GM21423 (cell line): ENCODE measurements at regions not wholly inside any gene's neighbourhood (a gene's known extent, or its start where the extent isn't known, plus 50 kb on each side); places are given as distances from the start of the nearest gene placed in this dataset.
"Not testable (repeated sequence)": the region's sequence is repeated elsewhere in the genome, so short reads cannot be mapped to it uniquely, and the experiment has no call there.

Experiments used
- ATAC-seq: cut with Tn5 transposase; IDR thresholded peaks from one replicate; pipeline ENCODE4 v1.9.1; 2021; ENCODE audit warnings: mild to moderate bottlenecking, moderate library complexity; ENCODE audit not compliant: unreplicated experiment

- no peak for ATAC-seq
These were observed 179.3 kb downstream of the ZIC5 start for GRCh38 chr13:99792079-99792921.

GRCh38 chr13:99782669-99783068 lies 188.9 kb downstream of the ZIC5 start:
- no peak for ATAC-seq

DNA sequence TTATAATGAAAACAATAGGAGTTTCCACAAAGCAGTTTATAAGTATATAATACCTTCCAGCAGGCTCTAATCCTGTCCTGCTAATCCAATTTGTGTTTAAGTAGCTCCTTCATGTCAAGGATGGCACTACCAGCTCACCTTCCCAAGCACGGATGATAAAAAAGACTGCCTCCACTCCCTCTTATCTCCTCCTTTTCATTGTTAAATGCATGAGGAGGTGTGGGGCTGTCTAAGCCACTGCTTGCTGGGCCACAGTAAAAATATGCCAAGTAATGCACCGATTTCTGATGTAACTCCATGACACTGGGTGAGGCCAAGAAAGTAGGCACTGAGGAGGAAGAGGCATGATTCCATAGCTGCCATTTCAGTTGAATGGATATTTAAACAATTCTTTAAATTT lies 193.1 kb downstream of the ZIC5 start:
- ATAC-seq: no peak

DNA sequence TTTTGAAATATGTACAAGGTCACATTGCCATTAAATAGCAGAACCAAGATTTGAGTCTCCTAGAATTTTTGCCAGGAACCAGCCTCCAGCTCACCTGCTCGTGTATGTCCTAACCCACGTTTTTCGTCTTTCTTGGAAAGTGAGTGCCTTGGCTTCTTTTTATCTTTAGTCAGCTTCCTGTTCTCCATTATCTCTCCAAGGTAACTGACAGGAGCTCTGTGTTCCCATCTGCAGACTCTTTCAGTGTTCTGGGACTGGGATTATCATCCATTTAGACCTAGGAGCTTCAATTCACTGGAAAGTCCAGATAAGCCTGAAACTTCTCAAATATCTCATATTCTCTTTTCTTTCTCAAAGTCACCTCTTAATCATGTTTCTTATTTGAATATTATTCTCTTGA lies 193.7 kb downstream of the ZIC5 start:
- ATAC-seq: no peak

DNA sequence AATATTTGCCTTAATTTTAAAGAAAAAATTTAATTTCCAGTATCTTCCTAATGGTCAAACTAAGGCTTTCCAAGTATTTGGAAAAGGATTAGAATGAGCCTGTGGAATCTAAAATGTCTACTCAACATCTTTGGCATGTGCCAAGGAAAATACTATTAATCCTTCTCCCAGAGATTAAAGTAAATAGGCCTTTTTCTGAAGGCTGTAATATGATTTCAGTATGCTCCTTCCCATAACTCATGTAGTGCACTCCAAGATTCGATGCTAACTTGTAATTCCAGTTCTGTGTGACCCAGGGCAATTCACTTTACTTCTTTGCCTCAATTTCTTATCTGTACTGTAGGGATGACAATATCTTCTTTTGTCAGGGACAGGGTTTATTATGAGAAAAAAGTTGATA lies 196.9 kb downstream of the ZIC5 start:
- ATAC-seq: no peak

GRCh38 chr13:99768986-99769385 lies 202.6 kb downstream of the ZIC5 start:
- no peak for ATAC-seq

GRCh38 chr13:99766641-99767045 lies 204.9 kb downstream of the ZIC5 start:
- no peak for ATAC-seq

- ATAC-seq: no peak
These were observed 205.7 kb downstream of the ZIC5 start for GRCh38 chr13:99765869-99766268.

- ATAC-seq: no peak
These were observed 211.1 kb downstream of the ZIC5 start for GRCh38 chr13:99760456-99760855.

GRCh38 chr13:99759163-99759552 lies 212.4 kb downstream of the ZIC5 start:
- ATAC-seq: no peak

GRCh38 chr13:99758460-99759162 lies 213.0 kb downstream of the ZIC5 start:
- ATAC-seq: no peak

GRCh38 chr13:99757756-99758459 lies 213.7 kb downstream of the ZIC5 start:
- no peak for ATAC-seq

GRCh38 chr13:99756281-99756680 lies 215.3 kb downstream of the ZIC5 start:
- no peak for ATAC-seq

DNA sequence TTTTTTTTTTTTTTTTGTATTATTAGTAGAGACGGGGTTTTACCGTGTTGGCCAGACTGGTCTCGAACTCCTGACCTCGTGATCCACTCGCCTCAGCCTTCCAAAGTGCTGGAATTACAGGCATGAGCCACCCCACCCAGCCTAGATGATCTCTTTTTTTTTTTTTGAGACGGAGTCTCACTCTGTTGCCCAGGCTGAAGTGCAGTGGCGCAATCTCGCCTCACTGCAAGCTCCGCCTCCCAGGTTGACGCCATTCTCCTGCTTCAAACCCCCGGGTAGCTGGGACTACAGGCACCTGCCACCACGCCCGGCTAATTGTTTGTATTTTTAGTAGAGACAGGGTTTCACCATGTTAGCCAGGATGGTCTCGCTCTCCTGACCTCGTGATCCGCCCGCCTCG lies 216.8 kb downstream of the ZIC5 start:
- not testable (repeated sequence) for ATAC-seq

DNA sequence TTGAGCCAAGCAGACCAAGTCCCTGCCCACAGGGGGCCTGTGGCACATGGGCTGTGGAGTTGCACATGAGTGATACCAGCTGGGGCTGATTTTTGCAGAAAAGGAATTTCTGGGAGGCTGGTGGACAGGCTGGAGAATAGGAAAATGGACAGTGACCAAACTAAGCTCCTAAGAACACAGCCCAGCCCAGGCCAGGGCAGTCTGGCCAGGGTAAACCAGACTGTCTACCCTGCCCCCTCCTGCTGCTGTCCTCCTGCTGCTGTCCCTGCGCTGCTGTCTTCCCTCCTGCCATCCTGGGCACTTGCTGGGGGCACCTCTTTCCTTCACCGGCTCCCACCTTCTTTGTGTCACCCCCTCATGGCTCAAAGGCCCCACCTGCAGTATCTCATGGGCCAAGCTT lies 219.2 kb downstream of the ZIC5 start:
- no peak for ATAC-seq

GRCh38 chr13:99751517-99752199 lies 219.9 kb downstream of the ZIC5 start:
- no peak for ATAC-seq

DNA sequence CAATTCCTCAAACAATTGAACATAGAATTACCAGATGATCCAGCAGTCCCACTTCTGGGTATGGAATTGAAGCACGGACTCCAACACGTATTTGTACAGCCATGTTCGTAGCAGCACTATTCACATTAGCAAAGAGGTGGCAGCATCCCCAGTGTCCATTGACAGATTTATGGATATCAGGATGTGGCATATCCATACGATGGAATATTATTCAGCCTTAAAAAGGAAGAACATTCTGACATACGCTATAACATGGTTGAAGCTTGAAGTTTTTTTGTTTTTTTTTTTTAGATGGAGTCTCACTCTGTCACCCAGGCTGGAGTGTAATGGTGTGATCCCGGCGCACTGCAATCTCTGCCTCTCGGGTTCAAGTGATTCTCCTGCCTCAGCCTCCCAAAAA lies 220.6 kb downstream of the ZIC5 start:
- ATAC-seq: no peak

DNA sequence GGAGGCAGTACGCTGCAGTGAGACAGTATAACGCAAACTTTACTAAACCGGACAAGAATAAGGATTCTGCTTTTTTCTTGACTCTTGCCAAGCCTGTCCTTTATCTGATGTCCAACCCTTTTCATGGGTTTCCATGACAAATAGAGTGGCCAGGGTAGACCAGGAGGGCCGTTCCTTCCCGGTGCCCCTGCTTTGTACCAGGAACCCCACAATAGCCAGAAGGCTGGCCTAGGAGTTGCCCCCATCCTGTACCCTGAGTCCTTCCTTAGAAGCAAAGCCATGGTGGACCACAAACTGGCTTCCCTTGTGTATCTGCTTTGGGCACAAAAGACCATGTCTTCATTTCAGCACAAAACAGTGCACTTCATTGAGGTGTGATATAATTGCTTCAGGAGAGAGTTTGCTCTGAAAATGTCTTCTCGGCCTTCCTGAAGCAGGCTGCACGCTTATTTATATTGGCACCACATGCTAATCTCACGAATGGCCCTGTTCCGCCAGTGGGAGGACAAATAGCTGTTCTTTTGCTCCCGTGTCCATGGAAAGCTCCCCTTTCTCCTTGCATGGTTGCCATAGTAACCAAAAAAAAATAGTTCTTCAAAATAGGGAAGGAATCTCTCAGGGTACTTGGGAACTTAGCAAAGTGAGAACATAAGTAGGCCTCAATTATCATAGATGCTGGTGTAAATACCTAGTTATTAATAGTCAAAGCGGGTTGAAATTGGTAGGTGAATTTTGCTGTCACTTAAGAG lies 222.1 kb downstream of the ZIC5 start:
- ATAC-seq: no peak

DNA sequence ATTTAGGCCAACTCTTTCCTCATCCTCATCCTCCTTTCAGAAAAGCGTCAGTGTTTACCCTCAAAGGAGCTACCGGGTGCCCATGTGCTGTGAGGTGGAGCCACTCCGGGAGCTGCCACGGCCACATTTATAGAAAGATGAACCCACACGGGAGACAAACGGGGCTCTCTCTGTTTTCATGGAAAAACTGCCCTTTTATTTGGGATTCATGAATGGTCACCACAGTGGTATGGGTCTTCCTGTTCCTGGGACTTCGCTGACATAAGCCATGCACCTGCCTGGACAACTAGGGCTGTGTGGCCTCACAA lies 224.2 kb downstream of the ZIC5 start:
- ATAC-seq: no peak

- no peak for ATAC-seq
These were observed 224.7 kb downstream of the ZIC5 start for GRCh38 chr13:99746637-99747402.
